Stimulated activated CD8-positive, alpha-beta memory T cell treated with anti-CD3 and anti-CD28 coated beads, Interleukin-7, amount 100 ng/mL, for 4 hours (primary cell): ENCODE measurements at regions not wholly inside any gene's neighbourhood (a gene's known extent, or its start where the extent isn't known, plus 50 kb on each side); places are given as distances from the start of the nearest gene placed in this dataset.
"Not testable (repeated sequence)": the region's sequence is repeated elsewhere in the genome, so short reads cannot be mapped to it uniquely, and the experiment has no call there.

Experiments
- DNase-seq, 2 donors: peaks; one replicate each; pipeline ENCODE4 v3.0.0-alpha.2; 2020; ENCODE audit warnings: low read depth in 2 of 2

GRCh38 chr7:9709216-9709615 lies 1264.5 kb upstream of the PHF14 start:
- DNase-seq: no peak

GRCh38 chr7:9711259-9711918 lies 1262.3 kb upstream of the PHF14 start:
- no peak for DNase-seq

GRCh38 chr7:9718071-9718661 lies 1255.5 kb upstream of the PHF14 start:
- DNase-seq: no peak

DNA sequence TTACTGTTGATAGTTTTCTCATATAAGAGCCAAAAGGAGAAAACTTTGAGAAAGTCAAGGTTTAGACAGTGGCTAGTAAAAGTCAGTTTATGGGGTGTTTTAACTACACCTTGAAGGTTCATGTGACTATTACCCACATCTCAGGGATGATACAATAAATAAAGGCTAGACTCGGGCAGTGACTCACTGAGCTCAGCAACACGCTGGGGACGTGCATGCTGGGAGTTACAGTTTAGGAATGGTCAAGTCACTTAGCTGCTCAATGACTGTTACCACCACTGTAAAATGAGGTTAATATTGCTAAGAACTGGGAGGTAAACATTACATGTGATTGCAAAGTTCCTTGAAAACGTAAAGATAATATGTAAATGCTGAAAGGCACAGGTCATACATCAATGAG lies 1254.4 kb upstream of the PHF14 start:
- no peak for DNase-seq

DNA sequence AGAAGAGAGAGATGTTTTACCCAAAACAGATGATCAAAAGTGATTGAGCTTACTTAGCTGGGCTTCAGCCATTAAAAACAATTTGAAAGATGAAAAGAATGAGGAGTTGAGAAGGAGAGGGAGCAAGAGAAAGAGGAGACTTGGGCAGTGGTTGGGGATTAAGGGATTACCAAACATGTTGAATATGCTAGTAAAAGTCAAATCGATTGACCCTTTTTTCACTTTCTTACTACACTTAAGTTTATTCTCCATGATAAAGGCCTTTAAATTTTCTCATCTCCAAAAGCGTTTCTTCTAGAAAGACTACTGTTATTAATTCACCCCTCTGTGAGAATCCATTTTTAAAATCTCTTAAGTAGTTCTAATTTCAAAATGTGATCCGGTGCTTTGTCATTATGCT lies 1254.0 kb upstream of the PHF14 start:
- DNase-seq: no peak

GRCh38 chr7:9725940-9726663 lies 1247.6 kb upstream of the PHF14 start:
- DNase-seq: not testable (repeated sequence)

GRCh38 chr7:9726811-9727210 lies 1246.9 kb upstream of the PHF14 start:
- DNase-seq: not testable (repeated sequence)

DNA sequence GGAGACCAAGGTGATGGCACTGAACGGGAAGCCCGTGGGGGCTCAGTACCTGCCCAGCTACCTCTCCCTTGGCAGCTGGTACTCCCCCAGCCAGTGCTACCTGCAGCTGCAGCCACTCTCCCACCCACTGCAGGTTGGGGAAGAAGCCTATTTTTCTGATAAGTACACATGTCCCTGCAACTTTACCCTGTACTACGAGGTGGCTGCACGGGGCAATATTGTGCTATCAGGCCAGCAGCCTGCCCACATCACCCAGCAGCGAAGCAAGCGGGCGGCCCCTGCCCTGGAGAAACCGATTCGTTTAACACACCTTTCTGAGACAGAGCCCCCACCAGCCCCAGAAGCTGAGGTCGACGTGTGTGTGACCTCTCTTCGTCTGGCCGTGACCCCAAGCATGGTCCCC lies 1246.2 kb upstream of the PHF14 start:
- not testable (repeated sequence) for DNase-seq

DNA sequence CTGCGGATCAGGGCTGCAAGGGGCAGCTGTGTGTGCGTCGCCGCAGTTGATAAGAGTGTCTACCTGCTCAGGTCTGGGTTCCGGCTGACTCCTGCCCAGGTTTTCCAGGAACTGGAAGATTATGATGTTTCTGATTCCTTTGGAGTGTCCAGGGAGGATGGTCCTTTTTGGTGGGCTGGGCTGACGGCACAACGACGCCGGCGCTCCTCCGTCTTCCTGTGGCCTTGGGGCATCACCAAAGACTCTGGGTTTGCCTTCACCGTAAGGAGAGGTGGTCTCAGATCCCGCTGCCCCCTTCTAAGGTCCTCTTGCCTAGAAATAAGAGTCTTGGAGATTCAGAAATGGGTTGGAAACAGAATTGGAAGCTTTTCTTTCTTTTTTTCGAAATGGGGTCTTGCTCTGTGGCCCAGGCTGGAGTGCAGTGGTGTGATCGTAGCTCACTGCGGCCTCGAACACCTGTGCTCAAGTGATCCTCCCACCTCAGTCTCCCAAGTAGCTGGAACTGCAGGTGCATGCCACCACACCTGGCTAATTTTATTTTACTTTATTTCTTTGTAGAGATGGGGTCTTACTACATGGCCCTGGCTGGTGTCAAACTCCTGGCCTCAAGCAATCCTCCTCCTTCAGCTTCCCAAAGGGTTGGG lies 1245.5 kb upstream of the PHF14 start:
- DNase-seq: not testable (repeated sequence)

DNA sequence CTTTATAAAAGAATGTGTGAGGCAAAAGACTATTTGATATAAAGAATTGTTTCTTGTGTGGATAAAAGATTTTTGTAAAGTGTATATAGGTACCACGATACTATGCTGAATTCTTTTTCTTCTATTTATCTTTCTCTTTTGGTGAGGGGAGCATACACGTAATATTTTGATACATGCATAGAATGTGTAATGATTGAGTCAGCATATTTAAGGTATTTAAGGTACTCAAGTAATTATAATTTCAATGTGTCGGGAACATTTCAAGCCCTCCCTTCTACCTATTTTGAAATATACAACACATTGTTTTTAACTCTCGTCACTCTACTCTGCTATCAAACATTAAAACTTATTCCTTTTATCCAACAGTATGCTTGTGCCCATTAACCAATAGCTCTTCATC lies 1221.6 kb upstream of the PHF14 start:
- no peak for DNase-seq

GRCh38 chr7:9761224-9761623 lies 1212.4 kb upstream of the PHF14 start:
- DNase-seq: no peak

DNA sequence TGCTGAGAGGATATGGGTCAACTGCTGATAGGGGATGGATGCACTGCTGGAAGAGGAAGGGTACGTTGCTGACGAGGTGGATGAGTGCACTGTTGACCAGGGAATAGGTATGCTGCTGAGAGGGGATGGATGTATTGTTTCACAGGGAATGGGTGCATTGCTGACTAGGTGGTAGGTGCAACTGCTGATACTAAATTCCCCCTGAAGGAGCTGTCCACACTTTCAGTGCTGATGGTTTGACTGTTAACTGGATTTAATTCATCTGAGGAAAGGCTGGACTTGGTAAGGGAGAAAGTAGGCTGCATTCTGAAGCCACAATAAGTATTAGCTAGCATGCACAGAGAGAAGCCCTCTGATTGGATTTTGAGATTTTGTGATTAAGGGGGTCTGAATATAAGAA lies 1196.8 kb upstream of the PHF14 start:
- DNase-seq: no peak

DNA sequence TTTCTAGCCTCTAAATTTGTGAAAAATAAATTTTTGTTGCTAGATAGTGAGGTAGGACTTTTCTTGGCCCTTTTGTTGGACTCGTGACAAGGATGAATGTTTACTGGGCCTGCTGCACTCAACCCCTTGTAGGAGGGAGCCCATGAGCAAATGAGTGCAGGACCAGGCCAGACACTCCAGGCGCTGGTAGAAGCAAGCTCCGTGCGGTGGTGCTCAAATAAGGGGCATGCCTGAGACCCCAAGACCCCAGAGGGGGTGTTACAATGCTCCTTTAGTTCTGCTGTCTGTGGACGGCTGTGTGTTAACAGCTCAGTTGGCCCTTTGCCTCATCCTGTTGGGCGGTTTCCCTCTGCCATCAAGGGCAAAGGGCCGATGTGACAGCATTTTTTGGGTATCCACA lies 1195.3 kb upstream of the PHF14 start:
- DNase-seq: no peak

DNA sequence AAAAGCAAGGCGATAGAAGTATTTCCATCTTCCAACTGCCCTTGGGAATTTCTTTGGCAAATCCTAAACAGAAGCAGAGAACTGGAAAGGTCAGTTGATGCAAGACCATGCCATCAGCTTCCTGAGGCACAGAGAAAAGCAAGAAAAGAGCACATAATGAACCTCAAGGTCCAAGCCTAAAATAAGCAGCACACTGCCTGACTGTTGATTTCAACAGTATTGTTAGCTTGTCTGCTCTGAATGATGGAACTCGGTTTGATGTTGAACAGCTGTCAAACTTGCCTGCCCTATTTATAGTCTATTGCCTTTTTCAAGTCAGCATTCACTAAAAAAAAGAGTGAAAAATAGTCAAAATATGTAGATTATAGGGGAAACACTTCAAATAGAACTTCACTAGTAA lies 1192.0 kb upstream of the PHF14 start:
- DNase-seq: no peak

DNA sequence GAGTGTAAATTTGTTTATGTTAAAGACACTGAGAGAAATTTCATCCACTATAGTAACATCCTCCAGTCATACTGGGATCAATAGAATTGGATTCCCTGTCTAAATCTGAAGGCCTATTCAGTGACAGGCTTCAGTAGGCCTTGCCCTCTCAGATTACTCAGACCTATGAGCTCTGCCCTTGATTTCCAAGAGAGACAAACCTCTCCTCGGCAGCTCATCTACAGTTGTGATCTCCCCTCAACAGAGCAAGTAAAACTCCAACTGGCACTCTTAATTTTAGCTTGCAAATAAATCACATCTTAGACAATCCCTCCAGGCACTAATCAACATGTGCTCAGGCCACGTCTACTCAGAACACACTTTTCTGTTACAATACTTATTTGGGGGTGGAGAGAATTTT lies 1191.4 kb upstream of the PHF14 start:
- no peak for DNase-seq

DNA sequence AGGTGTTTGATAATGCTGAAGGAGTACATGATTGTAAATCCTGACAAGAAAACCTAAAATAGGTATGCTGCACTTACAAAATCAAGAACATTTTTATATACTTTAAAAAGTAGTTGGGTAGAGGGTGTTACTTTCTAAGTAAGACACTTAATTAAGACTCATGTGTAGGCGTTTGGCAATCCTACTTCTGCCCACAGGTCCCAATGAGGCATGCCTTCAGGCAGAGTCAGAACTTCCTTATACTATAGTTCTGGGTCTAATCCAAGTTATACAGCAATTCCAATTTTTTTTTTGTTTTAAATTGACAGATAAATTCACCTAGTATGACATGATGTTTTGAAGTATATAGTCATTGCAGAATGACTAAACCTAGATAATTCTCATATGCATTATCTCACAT lies 1188.5 kb upstream of the PHF14 start:
- DNase-seq: no peak

DNA sequence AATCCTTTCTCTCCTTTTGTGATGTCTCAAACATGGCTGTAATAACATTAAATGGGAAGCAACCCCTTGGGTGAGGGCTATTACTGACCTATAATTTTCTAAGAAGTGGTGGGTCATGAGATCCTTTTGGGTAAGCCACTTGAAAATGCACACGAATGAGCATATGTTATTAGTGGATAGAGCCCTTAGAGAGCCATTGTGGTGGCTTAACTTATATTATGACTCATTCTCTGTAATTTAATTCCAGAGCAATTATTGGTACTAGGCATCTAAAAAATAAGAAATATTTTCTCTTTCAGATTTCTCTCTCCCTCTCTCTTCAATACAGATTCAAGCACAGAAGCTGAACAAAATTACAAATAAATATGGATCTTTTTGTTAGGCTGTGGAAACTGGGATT lies 1177.4 kb upstream of the PHF14 start:
- no peak for DNase-seq

DNA sequence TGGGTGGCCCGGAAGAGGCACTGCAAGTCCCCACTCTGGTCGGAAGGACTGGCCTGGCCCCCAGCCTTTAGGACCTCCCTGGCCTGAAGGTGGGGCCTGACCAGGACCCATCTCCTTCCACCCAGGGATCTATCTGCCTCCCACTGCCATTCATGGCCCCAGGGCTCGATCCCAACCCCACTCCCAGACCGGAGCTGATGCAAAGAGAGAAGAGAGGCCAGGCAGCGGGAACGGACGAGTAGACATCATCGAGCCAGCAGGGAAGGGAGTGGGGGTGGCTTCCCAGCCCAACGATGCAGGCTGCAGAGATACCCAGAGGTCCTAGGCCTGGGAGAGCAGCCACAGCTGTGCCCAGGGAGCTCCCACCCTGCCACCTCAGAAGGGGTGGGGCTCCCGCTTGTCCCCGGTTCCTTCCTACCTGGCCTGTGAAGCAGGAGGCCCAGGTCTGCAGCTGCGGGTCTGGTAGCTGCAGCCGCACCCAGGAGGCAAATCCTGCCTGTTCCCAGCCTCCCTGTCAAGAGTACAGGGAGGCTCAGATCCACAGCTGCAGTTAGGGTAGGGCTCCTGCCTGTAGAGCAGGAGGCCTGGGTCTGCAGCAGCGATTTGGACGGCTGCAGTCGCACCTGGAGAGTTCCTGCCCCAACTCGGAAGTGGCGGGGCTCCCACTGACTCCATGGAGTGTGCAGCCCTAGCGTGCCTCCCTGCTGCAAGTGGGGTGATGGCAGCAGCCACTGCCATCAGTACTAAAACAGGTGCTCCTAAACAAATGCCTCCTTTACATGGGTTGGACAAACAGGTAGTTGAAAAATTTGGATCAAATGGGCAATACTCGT lies 1151.0 kb upstream of the PHF14 start:
- no peak for DNase-seq

GRCh38 chr7:9835199-9835598 lies 1138.5 kb upstream of the PHF14 start:
- no peak for DNase-seq

DNA sequence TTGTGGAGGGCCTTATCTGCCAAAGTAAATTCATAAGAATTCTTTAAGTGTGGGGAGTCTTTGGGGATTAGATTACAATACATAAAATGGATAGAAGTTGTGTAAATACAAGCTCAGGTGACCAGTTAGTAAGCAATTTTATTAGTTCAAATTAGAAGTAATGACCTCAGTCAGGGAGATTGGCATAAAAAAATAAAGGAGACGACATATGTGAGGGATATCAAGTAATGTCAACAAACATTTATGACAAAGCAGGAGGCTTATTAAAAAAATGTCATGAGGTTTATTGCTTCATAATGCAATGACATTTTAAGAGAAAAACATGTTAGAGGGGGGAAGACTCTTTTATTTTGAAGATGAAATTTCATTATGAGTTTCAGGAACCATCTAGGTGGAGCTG lies 1137.0 kb upstream of the PHF14 start:
- no peak for DNase-seq

- no peak for DNase-seq
Observed at GRCh38 chr7:9842301-9842700, 1131.4 kb upstream of the PHF14 start.

GRCh38 chr7:9846902-9847301 lies 1126.8 kb upstream of the PHF14 start:
- DNase-seq: no peak
